Smooth muscle cell (in vitro differentiated cells): ENCODE measurements at regions not wholly inside any gene's neighbourhood (a gene's known extent, or its start where the extent isn't known, plus 50 kb on each side); places are given as distances from the start of the nearest gene placed in this dataset.

ENCODE experiments used
- DNase-seq: peaks from one replicate; lab custom pipeline; 2025; ENCODE audit not compliant: unreplicated experiment; lab: John Stamatoyannopoulos, UW
- H2AFZ ChIP-seq: fragments of 200-600 bp; sonication (generic); 2 replicates; pipeline ENCODE4 v1.6.0; 2016; ENCODE audit warnings: antibody characterized with exemption, low read depth, mild to moderate bottlenecking
- H3F3A ChIP-seq: fragments of 200-600 bp; sonication (generic); 2 replicates; pipeline ENCODE4 v1.6.0; 2017; ENCODE audit warnings: antibody characterized with exemption, low read depth
- H3K27ac ChIP-seq: fragments of 200-600 bp; sonication (generic); 2 replicates; pipeline ENCODE4 v1.5.1; 2016; ENCODE audit warnings: low read depth, mild to moderate bottlenecking
- H3K27me3 ChIP-seq: fragments of 200-600 bp; sonication (generic); 2 replicates; pipeline ENCODE4 v1.6.1; 2016; ENCODE audit warnings: low read depth, mild to moderate bottlenecking
- H3K36me3 ChIP-seq: fragments of 200-600 bp; sonication (generic); 2 replicates; pipeline ENCODE4 v1.5.1; 2016; ENCODE audit warnings: low read depth
- H3K4me1 ChIP-seq: fragments of 200-600 bp; sonication (generic); 2 replicates; pipeline ENCODE4 v1.5.1; 2016; ENCODE audit warnings: low read depth
- H3K4me2 ChIP-seq: fragments of 200-600 bp; sonication (generic); 2 replicates; pipeline ENCODE4 v1.6.0; 2016; ENCODE audit warnings: mild to moderate bottlenecking
- H3K4me3 ChIP-seq: fragments of 200-600 bp; sonication (generic); 2 replicates; pipeline ENCODE4 v1.5.1; 2016; ENCODE audit warnings: mild to moderate bottlenecking
- H3K79me2 ChIP-seq: fragments of 200-600 bp; sonication (generic); 2 replicates; pipeline ENCODE4 v1.6.0; 2016; ENCODE audit warnings: low read depth, mild to moderate bottlenecking
- H3K9ac ChIP-seq: fragments of 200-600 bp; sonication (generic); 2 replicates; pipeline ENCODE4 v1.6.0; 2016; ENCODE audit warnings: low read depth
- H3K9me3 ChIP-seq: fragments of 200-600 bp; sonication (generic); replicated peaks from 2 replicates; pipeline ENCODE4 v1.5.1; 2016; ENCODE audit warnings: low read depth
- H4K20me1 ChIP-seq: fragments of 200-600 bp; sonication (generic); 2 replicates; pipeline ENCODE4 v1.6.0; 2016; ENCODE audit warnings: low read depth
- CTCF ChIP-seq: fragments of 200-600 bp; sonication (generic); IDR thresholded peaks from 2 replicates; pipeline ENCODE4 v1.5.1; 2017; ENCODE audit warnings: borderline replicate concordance, mild to moderate bottlenecking, antibody characterized with exemption; ENCODE audit not compliant: insufficient read depth, poor library complexity, severe bottlenecking
- WGBS: methylation state at CpG from one replicate; pipeline ENCODE4 v1.1.7; 2016; ENCODE audit warnings: low lambda C conversion rate; 5-methylcytosine and 5-hydroxymethylcytosine counted together

GRCh38 chr2:207264310-207264709, 98.6 kb upstream of the KLF7 start:
- no peaks in the 10 kb centered on the region for H3K9me3 ChIP-seq
- no peak overlapping the region for H3K4me3 ChIP-seq
- H3F3A ChIP-seq, result peaks cover 6% of the 10 kb centered on the region
- no peak for TF ChIP-seq CTCF
- no peaks in the 10 kb centered on the region for H3K36me3 ChIP-seq
- WGBS, result 89% methylated on average over 2 of the region's 2 CpGs
- H3K27ac ChIP-seq, result no peak overlapping the region
- no peaks in the 10 kb centered on the region for H3K4me1 ChIP-seq
- DNase-seq, result no peak
- no peak overlapping the region for H3K4me2 ChIP-seq
- H4K20me1 ChIP-seq, result no peaks in the 10 kb centered on the region
- H2AFZ ChIP-seq, result no peak overlapping the region
- H3K27me3 ChIP-seq, result no peaks in the 10 kb centered on the region
- H3K9ac ChIP-seq, result no peak overlapping the region
- H3K79me2 ChIP-seq, result no peaks in the 10 kb centered on the region

GRCh38 chr2:207265332-207265731, 99.6 kb upstream of the KLF7 start:
- Histone ChIP-seq H3K4me1 (no peaks in the 10 kb centered on the region), H2AFZ (no peak overlapping the region), H3K27ac (no peak overlapping the region), H3F3A (no peaks in the 10 kb centered on the region), H3K36me3 (no peaks in the 10 kb centered on the region), H3K9ac (no peak overlapping the region), H3K27me3 (no peaks in the 10 kb centered on the region), H4K20me1 (no peaks in the 10 kb centered on the region), H3K79me2 (no peaks in the 10 kb centered on the region), H3K4me3 (no peak overlapping the region), H3K9me3 (no peaks in the 10 kb centered on the region), H3K4me2 (no peak overlapping the region)
- 87% methylated on average over 2 of the region's 2 CpGs for WGBS
- TF ChIP-seq CTCF, result no peak
- DNase-seq, result no peak

- H3K27ac ChIP-seq, result no peak overlapping the region
- H2AFZ ChIP-seq, result no peak overlapping the region
- no peak overlapping the region for H3K4me2 ChIP-seq
- no peaks in the 10 kb centered on the region for H3K9me3 ChIP-seq
- H3K4me1 ChIP-seq, result no peaks in the 10 kb centered on the region
- no peaks in the 10 kb centered on the region for H4K20me1 ChIP-seq
- H3K4me3 ChIP-seq, result no peak overlapping the region
- H3K27me3 ChIP-seq, result no peaks in the 10 kb centered on the region
- no peaks in the 10 kb centered on the region for H3K79me2 ChIP-seq
- H3F3A ChIP-seq, result no peaks in the 10 kb centered on the region
- no peaks in the 10 kb centered on the region for H3K36me3 ChIP-seq
- no peak for DNase-seq
- H3K9ac ChIP-seq, result no peak overlapping the region
- 74% methylated on average over 6 of the region's 6 CpGs for WGBS
- TF ChIP-seq CTCF, result no peak
These were observed 100.1 kb upstream of the KLF7 start for GRCh38 chr2:207265869-207266268.

- Histone ChIP-seq H3K27me3 (no peaks in the 10 kb centered on the region), H3K36me3 (no peaks in the 10 kb centered on the region), H3K4me1 (no peaks in the 10 kb centered on the region), H3K27ac (no peak overlapping the region), H3K9ac (no peak overlapping the region), H3F3A (no peaks in the 10 kb centered on the region), H3K4me3 (no peak overlapping the region), H3K79me2 (no peaks in the 10 kb centered on the region), H2AFZ (no peak overlapping the region), H3K4me2 (no peak overlapping the region), H3K9me3 (no peaks in the 10 kb centered on the region), H4K20me1 (no peaks in the 10 kb centered on the region)
- WGBS, result 80% methylated on average over 7 of the region's 7 CpGs
- DNase-seq, result no peak
- TF ChIP-seq CTCF, result no peak
These were observed 100.9 kb upstream of the KLF7 start for GRCh38 chr2:207266648-207267047.
